ENCODE measurements at regions not wholly inside any gene's neighbourhood (a gene's known extent, or its start where the extent isn't known, plus 50 kb on each side); places are given as distances from the start of the nearest gene placed in this dataset.

DNA sequence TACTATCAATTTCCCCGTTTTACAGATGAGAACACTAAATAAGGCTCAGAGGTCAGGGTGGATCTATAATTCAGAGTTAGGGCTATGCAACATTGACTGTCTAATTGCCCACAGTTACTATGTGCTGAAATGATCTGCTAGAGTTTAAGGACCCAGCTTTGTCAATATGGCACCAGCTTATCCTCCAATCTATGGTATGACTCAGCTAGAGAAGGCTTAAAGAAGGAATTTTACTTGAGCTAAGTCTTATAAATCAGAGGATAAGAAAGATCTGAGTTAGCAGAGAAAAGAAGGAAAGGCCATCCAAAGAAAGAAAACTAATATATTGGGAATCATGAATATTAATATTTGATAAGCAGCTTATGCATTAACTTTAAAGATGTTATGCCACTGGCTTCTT is 78.1 kb downstream of the ASB9 start:
- no peak overlapping the region for H3K4me3 ChIP-seq (ENCODE audit: low read depth, low read length)
- TF ChIP-seq CTCF (IDR thresholded peaks at IDR 0.05; ENCODE audit: borderline replicate concordance, insufficient read depth, low read depth, low read length), result no peak

DNA sequence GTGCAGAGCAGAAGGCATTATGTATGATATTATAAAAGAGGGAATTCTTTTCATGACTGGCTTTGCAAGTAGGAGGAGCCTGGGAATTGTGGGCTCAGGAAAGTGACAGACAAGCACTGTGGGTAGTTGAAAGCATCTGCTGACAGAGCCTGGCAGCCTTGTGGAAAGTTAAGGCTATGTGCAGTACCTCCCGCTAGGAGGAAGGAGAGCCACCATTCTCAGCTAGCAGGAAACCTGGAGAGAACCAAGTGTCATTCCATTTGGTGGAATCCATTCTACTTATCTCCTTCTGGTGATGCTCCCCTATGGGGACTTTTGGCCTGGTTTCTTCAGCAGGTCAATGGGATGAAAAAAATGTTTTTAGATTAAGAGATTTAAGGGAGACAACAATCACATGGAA is 81.8 kb downstream of the ASB9 start:
- TF ChIP-seq CTCF (IDR thresholded peaks at IDR 0.05; ENCODE audit: borderline replicate concordance, insufficient read depth, low read depth, low read length), result no peak
- no peak overlapping the region for H3K4me3 ChIP-seq (ENCODE audit: low read depth, low read length)

DNA sequence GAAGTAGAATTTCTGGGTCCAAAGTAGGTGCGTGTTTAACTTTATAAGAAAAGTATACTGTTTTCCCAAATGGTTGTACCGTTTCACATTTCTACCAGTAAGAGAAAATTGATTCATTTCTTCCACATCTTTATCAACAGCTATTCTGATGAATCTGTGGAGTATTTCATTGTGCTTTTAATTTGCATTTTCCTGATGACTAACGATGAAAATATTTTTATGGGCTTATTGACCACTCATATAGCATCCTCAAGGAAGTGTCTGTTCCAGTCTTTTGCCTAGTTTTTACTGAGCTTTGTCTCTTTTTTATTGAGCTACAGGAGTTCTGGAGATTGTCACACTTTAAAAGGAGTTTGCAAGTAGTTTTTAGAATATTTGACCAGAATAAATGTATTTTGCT is 92.6 kb downstream of the ASB9 start:
- TF ChIP-seq CTCF (IDR thresholded peaks at IDR 0.05; ENCODE audit: borderline replicate concordance, insufficient read depth, low read depth, low read length), result no peak
- no peak overlapping the region for H3K4me3 ChIP-seq (ENCODE audit: low read depth, low read length)

- TF ChIP-seq CTCF (IDR thresholded peaks at IDR 0.05; ENCODE audit: borderline replicate concordance, insufficient read depth, low read depth, low read length), result no peak
- no peak overlapping the region for H3K4me3 ChIP-seq (ENCODE audit: low read depth, low read length)
Measured at GRCh38 chrX:15173411-15173810, 96.5 kb downstream of the ASB9 start.

- TF ChIP-seq CTCF (IDR thresholded peaks at IDR 0.05; ENCODE audit: borderline replicate concordance, insufficient read depth, low read depth, low read length), result no peak
- H3K4me3 ChIP-seq (ENCODE audit: low read depth, low read length), result no peak overlapping the region
Measured at GRCh38 chrX:15170927-15171326, 99.0 kb downstream of the ASB9 start.

- TF ChIP-seq CTCF (IDR thresholded peaks at IDR 0.05; ENCODE audit: borderline replicate concordance, insufficient read depth, low read depth, low read length), result no peak
- H3K4me3 ChIP-seq (ENCODE audit: low read depth, low read length), result no peak overlapping the region
Measured at GRCh38 chrX:15167826-15168225, 102.1 kb downstream of the ASB9 start.

- TF ChIP-seq CTCF (IDR thresholded peaks at IDR 0.05; ENCODE audit: borderline replicate concordance, insufficient read depth, low read depth, low read length), result no peak
- H3K4me3 ChIP-seq (ENCODE audit: low read depth, low read length), result no peak overlapping the region
Measured at GRCh38 chrX:15165832-15166231, 104.1 kb downstream of the ASB9 start.
